Transverse colon (tissue), 4 donors: ENCODE measurements at regions not wholly inside any gene's neighbourhood (a gene's known extent, or its start where the extent isn't known, plus 50 kb on each side); places are given as distances from the start of the nearest gene placed in this dataset.
"Not testable (repeated sequence)": the region's sequence is repeated elsewhere in the genome, so short reads cannot be mapped to it uniquely, and the experiment has no call there.

Source experiments
- DNase-seq: peaks from one replicate; pipeline ENCODE4 v3.0.0-alpha.2; 2019
- H3K27ac ChIP-seq, 4 donors: fragments of 200-600 bp; sonication (generic); 2 replicates each; pipeline ENCODE4 v1.5.1; 2016 to 2018; ENCODE audit warnings: inconsistent platforms in 4 of 4
- H3K27me3 ChIP-seq: fragments of 200-600 bp; sonication (generic); 2 replicates; pipeline ENCODE4 v1.5.1; 2017; ENCODE audit warnings: inconsistent platforms
- H3K36me3 ChIP-seq, 4 donors: fragments of 200-600 bp; sonication (generic); 2 replicates each; pipeline ENCODE4 v1.5.1; 2017 to 2019; ENCODE audit warnings: inconsistent platforms in 4 of 4
- H3K4me1 ChIP-seq, 4 donors: fragments of 200-600 bp; sonication (generic); 2 replicates each; pipeline ENCODE4 v1.5.1; 2017 to 2020; ENCODE audit warnings: inconsistent platforms in 4 of 4
- H3K4me3 ChIP-seq, 4 donors: fragments of 200-600 bp; sonication (generic); 1 replicate in 1 of 4; 2 replicates in 3 of 4; pipeline versions ENCODE4 v1.5.1 to v1.6.1; 2017 to 2019; ENCODE audit warnings: inconsistent platforms in 4 of 4
- H3K9me3 ChIP-seq, 2 donors: fragments of 200-600 bp; sonication (generic); 2 replicates each; pipeline ENCODE4 v1.5.1; 2017 to 2019; ENCODE audit warnings: inconsistent platforms in 2 of 2
- EP300 ChIP-seq: sonication (generic); formaldehyde crosslinking; IDR thresholded peaks from one replicate; pipeline ENCODE4 v1.6.1; 2017; ENCODE audit warnings: antibody characterized with exemption, low read depth
- POLR2A ChIP-seq: fragments of 450-650 bp; IDR thresholded peaks from one replicate; pipeline ENCODE4 v1.6.1; 2016; ENCODE audit warnings: antibody characterized with exemption, mild to moderate bottlenecking, moderate library complexity
- POLR2AphosphoS5 ChIP-seq, 3 donors: sonication (generic); formaldehyde crosslinking; IDR thresholded peaks; one replicate each; pipeline ENCODE4 v1.6.1; 2016; ENCODE audit warnings: antibody characterized with exemption in 3 of 3
- WGBS, 2 donors: methylation state at CpG; one replicate each; pipeline ENCODE4 v1.1.5; 2018; ENCODE audit warnings: low coverage in 1 of 2; 5-methylcytosine and 5-hydroxymethylcytosine counted together
- in situ Hi-C, 4 donors: fragments of 200-750 bp; cut with MboI; loops; one replicate each; pipeline versions ENCODE4 v1.15.0 to v1.15.1; 2017; ENCODE audit warnings: low sequenced_read_pairs in 3 of 4, low pct_ligation_motif_present in 1 of 4, low pct_unique_long_range_greater_than_20kb in 1 of 4
- intact Hi-C: fragments of 100-400 bp; cut with DNase I; formaldehyde crosslinking; loops from one replicate; pipeline ENCODE4 v1.15.1; 2023; ENCODE audit warnings: low total_unique reads
- TF ChIP-seq, protein P1 (sequence below), 5 experiments: fragments of 200-600 bp in 3 of 5; fragments of 450-650 bp in 2 of 5; sonication (generic) in 3 of 5; IDR thresholded peaks; 1 replicate in 2 of 5; 2 replicates in 3 of 5; pipeline ENCODE4 v1.5.1; 2016 to 2017; ENCODE audit warnings: antibody characterized with exemption in 5 of 5, inconsistent platforms in 3 of 5, mild to moderate bottlenecking in 2 of 5, moderate library complexity in 1 of 5

DNA sequence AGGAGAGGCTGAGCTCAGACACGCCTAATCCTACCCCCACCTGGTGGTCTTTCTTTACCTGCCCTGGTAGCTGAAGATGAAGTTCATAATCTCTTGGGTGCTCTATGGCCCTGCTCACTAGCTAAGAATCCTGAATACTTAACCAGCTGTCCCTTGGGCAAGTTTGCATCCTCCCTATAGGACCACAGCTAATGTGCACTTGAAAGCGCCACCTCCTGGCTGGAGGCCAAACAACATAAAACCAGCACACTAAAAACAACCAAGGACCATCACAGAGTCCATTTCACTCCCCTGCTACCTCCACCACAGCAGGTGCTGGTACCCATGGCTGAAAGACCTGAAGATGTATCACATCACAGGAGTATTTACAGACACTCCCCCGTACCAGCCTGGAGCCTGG lies 155.5 kb upstream of the SLC24A3 start:
- no peaks in the 10 kb centered on the region for H3K4me1 ChIP-seq
- in situ Hi-C loops: no loop called here
- peaks cover 16 to 17% of the 10 kb centered on the region in 2 donors for H3K9me3 ChIP-seq
- H3K4me3 ChIP-seq: no peak overlapping the region
- 90% methylated on average over 3 of the region's 3 CpGs; no CpG with 5 or more reads in 1 of the 2 donors for WGBS, 2 donors
- TF ChIP-seq, protein P1, sequence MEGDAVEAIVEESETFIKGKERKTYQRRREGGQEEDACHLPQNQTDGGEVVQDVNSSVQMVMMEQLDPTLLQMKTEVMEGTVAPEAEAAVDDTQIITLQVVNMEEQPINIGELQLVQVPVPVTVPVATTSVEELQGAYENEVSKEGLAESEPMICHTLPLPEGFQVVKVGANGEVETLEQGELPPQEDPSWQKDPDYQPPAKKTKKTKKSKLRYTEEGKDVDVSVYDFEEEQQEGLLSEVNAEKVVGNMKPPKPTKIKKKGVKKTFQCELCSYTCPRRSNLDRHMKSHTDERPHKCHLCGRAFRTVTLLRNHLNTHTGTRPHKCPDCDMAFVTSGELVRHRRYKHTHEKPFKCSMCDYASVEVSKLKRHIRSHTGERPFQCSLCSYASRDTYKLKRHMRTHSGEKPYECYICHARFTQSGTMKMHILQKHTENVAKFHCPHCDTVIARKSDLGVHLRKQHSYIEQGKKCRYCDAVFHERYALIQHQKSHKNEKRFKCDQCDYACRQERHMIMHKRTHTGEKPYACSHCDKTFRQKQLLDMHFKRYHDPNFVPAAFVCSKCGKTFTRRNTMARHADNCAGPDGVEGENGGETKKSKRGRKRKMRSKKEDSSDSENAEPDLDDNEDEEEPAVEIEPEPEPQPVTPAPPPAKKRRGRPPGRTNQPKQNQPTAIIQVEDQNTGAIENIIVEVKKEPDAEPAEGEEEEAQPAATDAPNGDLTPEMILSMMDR (IDR thresholded peaks at IDR 0.05): no peak
- TF ChIP-seq POLR2A (no peak), POLR2AphosphoS5 (IDR thresholded peaks at IDR 0.05) (no peak), EP300 (no peak)
- intact Hi-C loops: no loop called here
- H3K27me3 ChIP-seq: no peaks in the 10 kb centered on the region
- no peak overlapping the region for H3K27ac ChIP-seq
- H3K36me3 ChIP-seq: no peaks in the 10 kb centered on the region
- DNase-seq: no peak

DNA sequence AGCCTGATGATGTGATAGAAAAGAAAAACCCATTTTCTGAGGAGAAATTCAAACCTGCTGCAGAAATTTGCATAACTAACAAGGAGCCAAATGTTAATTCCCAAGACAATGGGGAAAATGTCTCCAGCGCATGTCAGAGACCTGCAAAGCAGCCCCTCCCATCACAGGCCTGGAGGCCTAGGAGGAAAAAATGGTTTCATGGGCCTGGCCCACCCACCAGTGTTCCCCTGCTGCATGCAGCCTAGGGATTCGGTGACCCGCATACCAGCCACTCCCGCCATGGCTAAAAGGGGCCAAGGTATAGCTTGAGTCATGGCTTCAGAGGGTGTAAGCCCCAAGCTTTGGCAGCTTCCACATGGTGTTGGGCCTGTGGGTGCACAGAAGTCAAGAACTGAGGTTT lies 147.7 kb upstream of the SLC24A3 start:
- H3K4me1 ChIP-seq, in situ Hi-C loops, DNase-seq, H3K36me3 ChIP-seq, H3K27me3 ChIP-seq, intact Hi-C loops, H3K27ac ChIP-seq, H3K4me3 ChIP-seq: not testable (repeated sequence)
- 94 to 100% methylated on average over 1 to 4 of the region's 4 CpGs for WGBS, 2 donors
- peaks cover 24 to 25% of the 10 kb centered on the region in 2 donors for H3K9me3 ChIP-seq

GRCh38 chr20:19067986-19068385 lies 144.5 kb upstream of the SLC24A3 start:
- no peaks in the 10 kb centered on the region for H3K36me3 ChIP-seq
- no peaks in the 10 kb centered on the region for H3K4me1 ChIP-seq
- DNase-seq: no peak
- peaks cover 6% of the 10 kb centered on the region in 2 donors for H3K9me3 ChIP-seq
- WGBS, 2 donors: 100% methylated on average over 1 of the region's 1 CpG
- no peak overlapping the region for H3K27ac ChIP-seq
- in situ Hi-C loops: no loop called here
- intact Hi-C loops: loop anchor here (2.0 kb wide), 1 partner anchor 19 kb away; no protein-coding TSS in a partner anchor
- no peak overlapping the region for H3K4me3 ChIP-seq
- TF ChIP-seq, protein P1 (IDR thresholded peaks at IDR 0.05): no peak
- TF ChIP-seq POLR2A (no peak), EP300 (no peak), POLR2AphosphoS5 (IDR thresholded peaks at IDR 0.05) (no peak)
- H3K27me3 ChIP-seq: no peaks in the 10 kb centered on the region

DNA sequence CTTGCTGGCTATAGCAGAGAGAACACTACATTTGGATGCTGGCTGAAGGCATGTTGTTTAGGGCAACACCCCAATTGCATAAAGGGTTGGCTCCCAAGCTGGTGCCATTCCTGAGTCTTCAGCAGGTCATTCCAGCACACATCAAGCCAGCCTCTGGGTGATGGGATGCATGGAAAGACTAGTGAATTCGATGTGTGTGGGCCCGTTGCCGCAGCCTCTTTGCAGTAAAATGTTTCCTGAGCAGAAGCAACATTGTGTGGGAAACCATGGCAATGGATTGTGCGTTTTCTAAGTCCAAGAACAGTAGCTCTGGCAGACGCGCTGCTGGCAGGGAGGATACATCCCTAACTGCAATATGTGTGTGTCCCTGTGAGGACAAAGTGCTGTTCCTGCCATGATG lies 142.4 kb upstream of the SLC24A3 start:
- Histone ChIP-seq H3K27ac (no peak overlapping the region), H3K27me3 (no peaks in the 10 kb centered on the region), H3K9me3 (peaks cover under 1% of the 10 kb centered on the region in 2 donors), H3K36me3 (no peaks in the 10 kb centered on the region), H3K4me1 (no peaks in the 10 kb centered on the region), H3K4me3 (no peak overlapping the region)
- intact Hi-C loops (no loop called here), in situ Hi-C loops (no loop called here)
- 91% methylated on average over 6 of the region's 6 CpGs; no CpG with 5 or more reads in 1 of the 2 donors for WGBS, 2 donors
- DNase-seq: no peak
- TF ChIP-seq EP300 (no peak), POLR2A (no peak), POLR2AphosphoS5 (IDR thresholded peaks at IDR 0.05) (no peak)
- TF ChIP-seq, protein P1 (IDR thresholded peaks at IDR 0.05): no peak

DNA sequence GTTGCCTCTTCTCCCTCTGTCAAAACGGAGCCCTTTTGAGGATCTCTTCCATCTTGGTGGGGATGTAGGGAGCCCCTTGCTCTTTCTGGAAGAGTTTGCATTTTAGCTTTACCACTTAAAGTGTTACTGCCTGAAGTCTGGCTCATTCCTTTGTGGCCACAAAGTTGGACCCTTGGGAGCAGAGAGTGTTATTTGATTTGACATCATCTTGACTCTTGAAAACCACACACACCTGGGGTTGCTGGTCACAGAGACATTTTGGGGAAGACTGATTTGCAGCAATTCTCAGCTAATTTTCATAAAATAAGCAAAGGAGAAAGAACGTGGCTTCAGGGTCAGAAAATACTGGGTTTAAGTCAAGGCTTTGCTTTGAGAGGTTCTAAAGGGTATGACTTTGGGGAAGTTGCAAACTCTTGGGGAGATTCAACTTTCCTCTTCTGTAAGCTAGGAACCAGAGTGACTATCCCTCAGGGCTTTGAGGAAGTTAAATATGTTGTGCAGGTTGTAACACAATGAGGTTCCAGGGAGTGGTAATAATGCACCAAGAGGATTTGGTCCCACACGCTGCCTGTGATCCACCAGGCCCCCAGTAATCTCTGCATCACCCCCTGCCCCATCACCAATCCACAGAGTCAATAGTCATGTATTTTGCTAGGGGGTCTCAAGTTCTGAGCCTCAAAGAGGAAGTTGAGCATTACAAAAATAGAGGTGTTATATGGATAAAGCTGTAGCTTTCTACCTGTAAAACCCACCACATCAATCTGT lies 141.6 kb upstream of the SLC24A3 start:
- Histone ChIP-seq H3K9me3 (no peaks in the 10 kb centered on the region), H3K27ac (no peak overlapping the region), H3K36me3 (no peaks in the 10 kb centered on the region), H3K4me1 (no peaks in the 10 kb centered on the region), H3K27me3 (no peaks in the 10 kb centered on the region), H3K4me3 (no peak overlapping the region)
- no peak for DNase-seq
- TF ChIP-seq EP300: no peak
- TF ChIP-seq, protein P1 (IDR thresholded peaks at IDR 0.05): no peak
- TF ChIP-seq POLR2A: no peak
- no peak for TF ChIP-seq POLR2AphosphoS5 (IDR thresholded peaks at IDR 0.05)
- intact Hi-C loops: no loop called here
- WGBS, 2 donors: 72 to 78% methylated on average over 2 to 3 of the region's 3 CpGs
- in situ Hi-C loops: no loop called here
